KOPT-K1 (cell line): ENCODE measurements at regions not wholly inside any gene's neighbourhood (a gene's known extent, or its start where the extent isn't known, plus 50 kb on each side); places are given as distances from the start of the nearest gene placed in this dataset.

Source experiments
- H3K27ac ChIP-seq: fragments of 200-600 bp; sonication (generic); 2 replicates; pipeline ENCODE4 v1.5.1; 2016; ENCODE audit warnings: antibody characterized with exemption, mild to moderate bottlenecking, low read depth, low read length; ENCODE audit not compliant: poor library complexity, severe bottlenecking
- H3K36me3 ChIP-seq: fragments of 200-600 bp; sonication (generic); 2 replicates; pipeline ENCODE4 v1.5.1; 2017; ENCODE audit warnings: antibody characterized with exemption, mild to moderate bottlenecking, low read length, moderate library complexity; ENCODE audit not compliant: insufficient read depth
- H3K9me3 ChIP-seq: fragments of 200-600 bp; sonication (generic); 2 replicates; pipeline ENCODE4 v1.5.1; 2017; ENCODE audit warnings: antibody characterized with exemption, low read length, mild to moderate bottlenecking; ENCODE audit not compliant: insufficient read depth, poor library complexity, severe bottlenecking

DNA sequence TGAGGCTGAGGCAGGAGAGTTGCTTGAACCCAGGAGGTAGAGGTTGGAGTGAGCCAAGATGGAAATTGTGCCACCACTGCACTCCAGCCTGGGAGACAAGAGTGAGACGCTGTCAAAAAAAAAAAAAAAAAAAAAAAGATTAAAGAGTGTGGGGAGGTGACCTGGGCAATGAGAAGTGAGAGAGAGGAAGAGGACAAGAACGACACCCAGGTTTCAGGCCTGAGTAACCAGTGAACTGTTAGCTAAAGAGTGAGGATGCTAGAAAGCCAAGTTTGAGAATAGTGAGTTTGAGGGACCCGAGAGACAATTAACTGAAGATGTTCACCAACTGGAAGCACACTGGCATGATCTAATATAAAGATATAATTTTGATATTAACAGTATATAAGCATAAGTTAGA lies 85.4 kb upstream of the TNFAIP3 start:
- Histone ChIP-seq H3K27ac (no peak overlapping the region), H3K9me3 (no peaks in the 10 kb centered on the region), H3K36me3 (no peaks in the 10 kb centered on the region)

DNA sequence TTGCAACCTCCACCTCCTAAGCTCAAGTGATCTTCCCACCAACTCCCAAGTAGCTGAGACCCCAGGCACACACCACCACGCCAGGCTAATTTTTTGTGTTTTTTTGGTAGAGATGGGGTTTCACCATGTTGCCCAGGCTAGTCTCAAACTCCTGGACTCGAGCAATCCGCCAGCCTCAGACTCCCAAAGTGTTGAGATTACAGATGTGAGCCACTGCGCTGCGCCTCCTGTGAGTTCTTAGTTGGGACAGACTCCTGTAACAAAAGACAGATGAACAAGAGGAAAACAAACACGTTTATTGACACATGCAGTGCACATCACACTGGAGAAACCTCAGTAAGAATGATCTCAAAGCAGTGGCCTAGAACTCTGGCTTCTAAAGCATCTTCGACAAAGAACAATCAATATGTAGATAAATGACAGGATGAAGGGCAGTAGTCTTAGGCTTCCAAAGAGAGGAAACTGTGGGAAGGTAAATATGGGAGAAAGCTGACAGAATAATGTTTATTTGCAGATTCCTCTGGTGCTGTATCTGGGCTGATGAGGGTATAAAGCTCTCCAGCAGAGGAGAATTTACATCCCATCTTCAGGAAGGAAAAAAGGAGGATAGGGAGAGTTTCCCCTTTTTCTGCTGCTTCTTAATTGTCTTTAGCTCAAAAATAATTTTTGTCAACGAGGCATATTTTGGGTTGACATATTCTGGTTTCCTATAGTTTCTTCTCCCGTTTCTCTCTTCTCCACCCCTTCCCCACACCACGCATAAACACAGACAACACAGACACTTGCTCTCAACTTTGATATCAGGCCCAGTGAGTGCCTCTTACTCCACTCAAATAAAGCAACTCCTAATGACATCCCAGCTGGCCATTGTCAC lies 84.7 kb upstream of the TNFAIP3 start:
- H3K27ac ChIP-seq: no peak overlapping the region
- no peaks in the 10 kb centered on the region for H3K36me3 ChIP-seq
- no peaks in the 10 kb centered on the region for H3K9me3 ChIP-seq

DNA sequence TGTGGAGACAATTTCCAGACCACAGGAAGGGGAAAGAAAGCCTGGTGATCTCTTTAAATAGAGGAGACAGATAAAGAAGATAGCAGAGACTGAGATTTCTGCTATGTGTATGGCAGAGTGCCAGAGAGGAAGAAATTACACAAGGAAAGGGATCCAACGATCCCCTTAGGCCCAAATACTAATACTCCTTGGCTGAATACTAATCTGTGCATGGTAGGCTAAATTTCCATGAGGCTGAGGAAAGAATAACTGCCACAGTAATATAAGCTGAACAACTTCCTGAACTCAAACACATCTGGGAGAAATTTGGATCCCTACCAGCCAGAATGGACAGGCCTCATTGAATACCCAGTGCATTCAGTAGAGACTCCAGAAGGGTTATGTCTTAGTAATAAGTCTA lies 83.3 kb upstream of the TNFAIP3 start:
- H3K27ac ChIP-seq: no peak overlapping the region
- no peaks in the 10 kb centered on the region for H3K9me3 ChIP-seq
- H3K36me3 ChIP-seq: no peaks in the 10 kb centered on the region

DNA sequence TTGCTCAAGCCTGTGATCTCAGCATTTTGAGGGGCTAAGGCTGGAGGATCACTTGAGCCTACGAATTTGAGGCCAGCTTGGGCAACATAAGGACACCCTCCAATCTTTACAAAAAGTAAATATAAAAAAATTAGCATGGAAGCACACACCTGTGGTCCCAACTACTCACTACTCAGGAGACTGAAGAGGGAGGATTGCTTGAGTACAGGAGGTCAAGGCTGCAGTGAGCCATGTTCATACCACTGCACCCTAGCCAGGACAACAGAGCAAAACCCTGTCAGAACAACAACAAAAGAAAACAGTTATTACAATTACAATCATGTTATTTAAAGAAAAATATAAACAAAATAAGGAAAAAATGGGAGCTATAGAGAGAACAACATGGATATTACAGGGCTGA lies 82.5 kb upstream of the TNFAIP3 start:
- Histone ChIP-seq H3K9me3 (peaks cover 3% of the 10 kb centered on the region), H3K36me3 (no peaks in the 10 kb centered on the region), H3K27ac (no peak overlapping the region)

DNA sequence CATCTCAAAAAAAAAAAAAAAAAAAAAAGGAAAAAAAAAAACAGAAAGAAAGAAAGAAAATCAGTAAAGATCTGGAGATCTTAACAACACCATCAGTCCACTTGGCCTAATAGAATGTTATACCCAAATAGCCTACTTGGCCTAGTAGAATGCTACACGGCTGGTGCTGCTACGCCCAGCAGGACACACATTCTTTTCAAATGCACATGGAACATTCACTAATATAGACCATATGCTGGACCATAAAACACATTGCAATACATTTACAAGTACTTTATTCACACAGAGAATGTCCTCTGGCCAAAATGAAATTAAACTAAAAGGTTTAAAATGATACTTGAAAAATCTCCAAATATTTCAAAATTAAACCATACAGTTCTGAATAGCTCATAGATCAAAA lies 80.0 kb upstream of the TNFAIP3 start:
- peaks cover 3% of the 10 kb centered on the region for H3K9me3 ChIP-seq
- no peaks in the 10 kb centered on the region for H3K36me3 ChIP-seq
- no peak overlapping the region for H3K27ac ChIP-seq

DNA sequence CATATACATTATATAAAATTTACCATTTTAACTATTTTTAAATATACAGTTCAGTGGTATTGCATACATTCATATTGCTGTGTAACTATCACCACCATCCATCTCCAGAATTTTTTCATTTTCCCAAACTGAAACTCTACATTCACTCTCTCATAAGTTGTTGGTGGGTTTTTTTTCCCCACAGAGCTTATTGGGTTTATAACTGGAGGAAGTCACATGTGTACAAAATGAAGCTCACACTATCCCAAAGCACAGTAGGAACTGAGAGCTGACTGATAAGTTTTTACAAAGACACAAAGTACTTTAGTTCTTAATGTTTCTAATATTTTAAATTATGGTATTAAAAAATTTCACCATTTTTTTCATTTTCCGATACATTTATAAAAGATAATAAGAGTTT lies 78.8 kb upstream of the TNFAIP3 start:
- H3K9me3 ChIP-seq: peaks cover 3% of the 10 kb centered on the region

DNA sequence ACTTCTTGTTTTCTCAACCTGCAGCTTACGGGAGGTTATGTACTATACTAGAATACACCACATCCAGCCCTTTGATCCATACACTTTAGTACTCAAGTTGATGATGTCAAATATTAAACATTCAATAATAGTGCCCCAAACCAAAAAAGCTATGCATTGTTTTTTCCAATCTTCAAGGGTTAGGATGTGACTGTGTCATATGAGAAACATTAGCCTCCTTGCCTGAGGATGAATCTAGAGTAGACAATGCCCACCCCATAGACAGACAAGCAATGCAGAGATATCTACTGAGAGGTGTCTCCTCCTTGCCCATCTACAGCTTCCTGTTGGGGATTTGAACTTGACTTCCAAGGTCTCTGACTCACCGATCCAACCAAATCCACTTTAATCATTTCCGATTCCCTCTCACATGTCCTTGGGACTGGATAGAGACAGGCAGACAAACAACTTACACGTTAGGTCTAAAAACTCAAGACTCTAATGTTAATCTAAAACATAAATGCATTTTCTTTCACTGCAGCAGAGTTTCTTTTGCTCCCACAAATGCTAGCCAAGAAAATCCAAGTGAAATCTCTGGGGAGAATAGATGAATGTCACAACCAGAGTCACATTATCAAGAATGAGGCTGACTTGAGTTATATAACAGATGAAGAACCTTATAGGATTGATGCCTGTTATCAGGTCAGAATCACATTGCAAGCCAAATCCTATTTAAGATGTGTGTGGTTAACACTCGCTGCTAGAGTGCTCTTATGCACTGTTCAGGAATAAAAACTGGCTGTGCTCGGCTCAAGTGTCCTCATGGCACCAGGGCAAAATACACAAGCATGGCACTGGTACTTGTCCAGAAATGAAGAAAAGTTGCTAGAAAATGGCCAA lies 75.5 kb upstream of the TNFAIP3 start:
- H3K27ac ChIP-seq: peak overlapping the region; percentile 56
- H3K9me3 ChIP-seq: peaks cover 3% of the 10 kb centered on the region
- H3K36me3 ChIP-seq: no peaks in the 10 kb centered on the region

More for the DNA sequence above, 78.8 kb upstream of the TNFAIP3 start:
- H3K36me3 ChIP-seq: no peaks in the 10 kb centered on the region
- no peak overlapping the region for H3K27ac ChIP-seq

DNA sequence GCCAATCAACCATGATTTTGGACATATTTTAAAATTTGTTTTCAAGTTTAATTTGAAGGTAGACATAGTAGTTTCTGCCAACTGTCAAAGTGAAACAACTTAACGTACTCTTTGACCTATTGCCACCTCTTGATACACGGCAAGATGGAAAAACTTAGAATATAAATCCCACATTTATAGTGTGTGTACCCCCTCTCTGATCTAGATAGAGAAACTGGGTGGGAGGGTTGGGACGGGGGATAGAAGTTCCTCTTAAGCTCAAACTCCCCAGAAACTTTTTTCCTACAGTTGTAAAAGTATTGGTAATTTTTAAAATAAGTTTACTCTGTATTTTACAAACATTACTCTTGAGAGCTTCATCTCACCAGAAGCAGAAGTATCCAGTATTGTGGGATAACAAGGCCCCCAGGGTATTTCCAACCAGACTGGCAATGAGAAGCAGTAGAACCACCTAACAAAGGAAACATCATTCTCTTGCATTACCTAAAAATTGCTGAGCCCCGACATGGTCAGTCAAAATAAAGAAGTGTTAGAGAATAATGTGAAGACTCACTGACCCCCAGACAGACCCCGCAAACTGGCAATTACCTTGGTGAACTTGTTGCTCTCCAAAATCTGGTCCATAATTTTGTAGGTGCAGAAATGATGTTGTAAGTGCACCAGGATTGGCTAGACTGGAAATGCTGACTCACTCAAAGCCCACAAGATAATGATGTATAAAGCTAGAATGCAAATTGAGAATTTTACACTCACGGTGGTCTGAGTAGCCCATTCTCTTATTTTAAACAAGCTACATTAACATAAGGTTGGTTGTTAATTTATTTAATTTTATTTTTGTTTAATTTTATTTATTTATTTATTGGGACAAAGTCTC lies 74.7 kb upstream of the TNFAIP3 start:
- Histone ChIP-seq H3K9me3 (peaks cover 3% of the 10 kb centered on the region), H3K36me3 (no peaks in the 10 kb centered on the region)

DNA sequence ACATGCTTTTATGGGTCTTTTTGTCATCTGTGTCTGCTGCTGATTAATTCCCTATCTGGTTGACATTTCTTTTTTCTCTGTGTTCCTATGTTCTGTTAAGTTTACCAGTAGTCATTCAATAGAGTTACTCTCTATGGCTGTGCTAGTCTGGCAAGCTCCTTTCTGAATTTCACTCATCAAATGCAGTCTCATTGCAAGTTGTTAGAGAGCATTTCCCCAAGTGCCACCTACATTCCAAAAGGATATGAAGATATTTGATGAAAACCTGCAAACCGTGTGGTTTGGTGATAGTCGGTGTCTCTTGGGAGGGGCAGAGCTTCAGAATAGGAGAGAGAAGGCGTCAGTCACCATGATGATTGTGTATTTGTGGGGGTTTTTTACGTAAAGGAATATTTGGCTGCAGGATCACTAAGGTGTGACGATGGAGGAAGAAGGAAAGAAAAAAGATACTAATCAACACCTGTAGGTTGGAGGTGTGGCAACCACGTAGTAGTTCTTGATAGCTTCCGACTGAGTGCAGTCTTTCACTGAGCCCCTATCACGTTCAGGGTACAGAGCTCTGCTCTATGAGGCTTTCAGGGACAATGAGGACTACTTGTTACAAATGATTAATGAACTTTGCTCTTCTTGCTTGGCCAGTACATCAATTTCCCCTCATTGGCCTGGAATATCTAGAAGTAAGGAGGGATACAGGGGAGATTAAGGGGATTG lies 73.1 kb upstream of the TNFAIP3 start:
- no peaks in the 10 kb centered on the region for H3K36me3 ChIP-seq
- peaks cover 3% of the 10 kb centered on the region for H3K9me3 ChIP-seq

More for the DNA sequence above, 74.7 kb upstream of the TNFAIP3 start:
- H3K27ac ChIP-seq: peak overlapping the region; percentile 56

DNA sequence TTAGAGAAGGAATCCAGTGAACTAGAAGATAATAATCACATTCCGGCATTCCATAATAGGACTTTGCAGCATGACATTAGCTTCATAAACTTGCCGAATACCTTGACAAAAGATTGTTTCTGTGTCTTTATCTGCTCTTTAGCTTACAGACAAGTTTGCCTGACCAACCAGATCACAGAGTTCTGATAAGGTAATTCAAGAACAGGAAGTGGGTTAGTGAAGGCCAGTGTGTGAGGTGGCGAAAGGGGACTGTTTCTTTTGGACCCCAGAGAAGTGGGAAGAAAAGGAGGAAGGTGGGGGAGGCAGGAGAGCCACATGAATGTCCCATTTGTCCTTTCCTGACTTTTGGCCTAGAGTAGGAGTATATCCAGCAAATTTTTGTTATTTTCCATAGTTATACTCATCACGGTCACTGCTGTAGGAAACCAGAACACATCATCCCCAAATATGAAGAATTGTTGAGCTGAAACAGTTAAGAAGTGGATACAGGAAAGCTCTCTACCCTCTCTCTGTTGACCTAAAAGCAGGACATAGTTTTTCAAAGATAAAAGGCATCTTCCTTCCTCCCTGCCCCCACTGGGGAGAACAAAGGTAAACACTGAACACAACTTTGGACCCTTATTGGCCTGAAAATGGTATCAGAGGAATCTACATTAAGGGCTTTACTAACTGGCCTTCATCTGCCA lies 72.4 kb upstream of the TNFAIP3 start:
- Histone ChIP-seq H3K9me3 (no peaks in the 10 kb centered on the region), H3K27ac (peak overlapping the region; percentile 58), H3K36me3 (no peaks in the 10 kb centered on the region)

More for the DNA sequence above, 73.1 kb upstream of the TNFAIP3 start:
- H3K27ac ChIP-seq: peak overlapping the region; percentile 58

DNA sequence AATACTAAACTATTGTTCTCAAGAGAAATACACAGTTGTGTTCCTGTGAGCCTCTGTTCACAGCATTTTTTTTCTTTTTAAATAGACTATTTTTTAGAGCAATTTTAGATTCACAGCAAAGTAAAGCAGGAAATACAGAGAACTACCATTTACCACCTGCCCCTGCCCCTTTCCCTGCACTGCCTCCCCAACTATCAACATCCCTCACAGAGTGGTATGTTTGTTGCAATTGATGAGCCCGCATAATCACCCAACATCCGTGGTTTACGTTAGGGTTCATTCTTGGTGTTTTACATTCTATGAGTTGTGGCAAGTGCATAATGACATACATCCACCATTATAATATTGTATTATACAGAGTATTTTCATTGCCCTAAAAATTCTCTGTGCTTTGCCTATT lies 71.6 kb upstream of the TNFAIP3 start:
- H3K9me3 ChIP-seq: no peaks in the 10 kb centered on the region
- H3K27ac ChIP-seq: peak overlapping the region; percentile 58
- H3K36me3 ChIP-seq: no peaks in the 10 kb centered on the region

DNA sequence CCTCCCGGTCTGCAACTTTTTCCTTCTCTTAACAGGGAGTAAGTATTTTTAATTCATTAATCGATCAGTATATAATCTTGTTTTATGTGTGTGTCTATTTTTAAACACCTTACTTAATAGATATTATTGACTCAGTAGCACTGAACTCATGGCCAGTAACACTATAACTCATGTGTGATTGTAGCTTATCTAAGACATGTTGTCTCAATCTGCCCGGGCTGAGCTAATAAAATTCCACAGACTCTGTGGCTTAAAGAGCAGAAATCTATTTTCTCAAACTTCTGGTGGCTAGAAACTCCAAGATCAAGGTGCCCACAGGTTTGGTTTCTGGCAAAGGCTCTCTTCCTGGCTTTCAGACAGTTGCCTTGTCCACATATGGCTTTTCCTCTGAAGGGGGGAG lies 68.8 kb upstream of the TNFAIP3 start:
- peak overlapping the region; percentile 58 for H3K27ac ChIP-seq
- no peaks in the 10 kb centered on the region for H3K9me3 ChIP-seq
- no peaks in the 10 kb centered on the region for H3K36me3 ChIP-seq

DNA sequence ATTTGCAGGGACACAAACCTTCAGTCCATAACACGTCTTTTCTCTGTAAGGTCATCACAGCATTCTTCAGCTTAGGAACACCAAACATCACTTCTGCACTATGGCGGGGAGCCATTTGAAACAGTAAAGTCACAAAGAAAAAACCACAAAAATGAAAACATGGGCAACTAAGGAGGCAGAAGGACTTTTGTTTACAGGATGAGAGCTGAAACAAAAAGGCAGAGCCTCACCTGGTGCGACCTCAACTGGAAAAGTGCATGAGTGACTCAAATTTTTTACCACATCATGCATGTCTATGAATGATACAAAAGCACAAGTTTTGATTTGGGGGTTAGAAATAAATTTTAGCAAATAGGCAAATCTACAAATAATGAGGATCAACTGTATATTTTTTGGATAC lies 68.2 kb upstream of the TNFAIP3 start:
- Histone ChIP-seq H3K36me3 (no peaks in the 10 kb centered on the region), H3K27ac (peak overlapping the region; percentile 58), H3K9me3 (no peaks in the 10 kb centered on the region)
